B cell (primary cell): ENCODE measurements at regions not wholly inside any gene's neighbourhood (a gene's known extent, or its start where the extent isn't known, plus 50 kb on each side); places are given as distances from the start of the nearest gene placed in this dataset.

Source experiments
- CTCF ChIP-seq: fragments of 200-600 bp; IDR thresholded peaks from one replicate; pipeline ENCODE4 v1.8.0; 2022; ENCODE audit warnings: antibody characterized with exemption, mild to moderate bottlenecking
- EZH2 ChIP-seq: IDR thresholded peaks from 2 replicates; pipeline ENCODE4 v1.6.1; 2012; ENCODE audit warnings: borderline replicate concordance, low read depth, mild to moderate bottlenecking, moderate library complexity, low read length; ENCODE audit not compliant: insufficient read depth, poor library complexity, severe bottlenecking

DNA sequence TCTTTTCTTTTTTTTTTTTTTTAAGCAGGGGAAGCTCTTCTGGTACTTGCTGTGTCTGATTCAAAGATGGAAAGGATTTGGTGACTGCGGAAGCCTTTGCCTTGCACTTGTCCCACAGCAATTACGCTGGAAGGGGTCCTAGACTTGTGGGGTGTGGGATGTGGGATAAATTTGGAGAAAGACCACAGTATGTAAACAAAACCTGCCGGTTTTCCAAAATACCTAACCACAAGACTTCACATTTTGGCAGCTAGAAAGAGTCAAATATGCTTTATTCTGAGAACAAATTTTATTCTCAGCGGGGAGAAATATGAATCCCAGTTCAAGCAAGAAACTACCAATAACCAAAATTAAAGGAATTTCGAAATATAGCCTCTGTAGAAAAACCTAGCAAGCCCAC lies 176.5 kb downstream of the SPRY2 start:
- TF ChIP-seq CTCF (no peak), EZH2 (no peak)
